GM21529 (cell line): ENCODE measurements at regions not wholly inside any gene's neighbourhood (a gene's known extent, or its start where the extent isn't known, plus 50 kb on each side); places are given as distances from the start of the nearest gene placed in this dataset.

ENCODE experiments used
- ATAC-seq: cut with Tn5 transposase; IDR thresholded peaks from one replicate; pipeline ENCODE4 v1.9.1; 2021; ENCODE audit not compliant: unreplicated experiment

- no peak for ATAC-seq
Observed at GRCh38 chr16:86681031-86681756, 102.8 kb downstream of the FOXL1 start.

- ATAC-seq: no peak
Observed at GRCh38 chr16:86681757-86682106, 103.4 kb downstream of the FOXL1 start.

GRCh38 chr16:86682219-86682904 lies 104.0 kb downstream of the FOXL1 start:
- no peak for ATAC-seq

- ATAC-seq: no peak
Observed at GRCh38 chr16:86683441-86684194, 105.3 kb downstream of the FOXL1 start.

- ATAC-seq: no peak
Observed at GRCh38 chr16:86685076-86685475, 106.7 kb downstream of the FOXL1 start.

- no peak for ATAC-seq
Observed at GRCh38 chr16:86690970-86691369, 112.6 kb downstream of the FOXL1 start.

GRCh38 chr16:86692426-86692825 lies 114.1 kb downstream of the FOXL1 start:
- ATAC-seq: no peak

- ATAC-seq: no peak
Observed at GRCh38 chr16:86693033-86693432, 114.7 kb downstream of the FOXL1 start.

GRCh38 chr16:86697715-86698114 lies 119.4 kb downstream of the FOXL1 start:
- ATAC-seq: no peak

- ATAC-seq: no peak
Observed at GRCh38 chr16:86700046-86700945, 121.9 kb downstream of the FOXL1 start.

GRCh38 chr16:86701286-86701975 lies 123.1 kb downstream of the FOXL1 start:
- no peak for ATAC-seq

- ATAC-seq: no peak
Observed at GRCh38 chr16:86702824-86703588, 124.7 kb downstream of the FOXL1 start.

- ATAC-seq: no peak
Observed at GRCh38 chr16:86704516-86704915, 126.2 kb downstream of the FOXL1 start.

- no peak for ATAC-seq
Observed at GRCh38 chr16:86706726-86707125, 128.4 kb downstream of the FOXL1 start.

GRCh38 chr16:86707171-86707570 lies 128.8 kb downstream of the FOXL1 start:
- ATAC-seq: no peak

- no peak for ATAC-seq
Observed at GRCh38 chr16:86707581-86707980, 129.2 kb downstream of the FOXL1 start.

GRCh38 chr16:86708431-86708830 lies 130.1 kb downstream of the FOXL1 start:
- ATAC-seq: no peak

- no peak for ATAC-seq
Observed at GRCh38 chr16:86709103-86709502, 130.8 kb downstream of the FOXL1 start.

- ATAC-seq: no peak
Observed at GRCh38 chr16:86709902-86710601, 131.7 kb downstream of the FOXL1 start.
